ENCODE measurements at regions not wholly inside any gene's neighbourhood (a gene's known extent, or its start where the extent isn't known, plus 50 kb on each side); places are given as distances from the start of the nearest gene placed in this dataset.

GRCh38 chr3:157844800-157845565 lies 261.2 kb downstream of the SHOX2 start:
- H3K4me3 ChIP-seq, result no peak overlapping the region
- H3K27me3 ChIP-seq, result no peaks in the 10 kb centered on the region
- 46 to 56% (median 50%) methylated on average over 4 of the region's 4 CpGs for WGBS, 4 donors
- TF ChIP-seq POLR2A (IDR thresholded peaks at IDR 0.05), result no peak
- no peak for TF ChIP-seq CTCF (IDR thresholded peaks at IDR 0.05)
- no peaks in the 10 kb centered on the region for H3K36me3 ChIP-seq (replicated peaks in 1 of 2)
- DNase-seq, result no peak
- H3K9me3 ChIP-seq (replicated peaks in 1 of 3), result no peaks in the 10 kb centered on the region
- no peak overlapping the region for H3K27ac ChIP-seq
- intact Hi-C loops (cut with DNase I), result no loop called here
- no peaks in the 10 kb centered on the region for H3K4me1 ChIP-seq (replicated peaks in 1 of 2)

- TF ChIP-seq POLR2A (IDR thresholded peaks at IDR 0.05) (no peak), CTCF (IDR thresholded peaks at IDR 0.05) (no peak)
These were observed 262.0 kb downstream of the SHOX2 start for GRCh38 chr3:157844216-157844615.

GRCh38 chr3:157841029-157841428 lies 265.2 kb downstream of the SHOX2 start:
- no peak for DNase-seq
- no peak overlapping the region for H3K4me3 ChIP-seq
- H3K27ac ChIP-seq, result no peak overlapping the region
- H3K4me1 ChIP-seq (replicated peaks in 1 of 2), result no peaks in the 10 kb centered on the region
- no peaks in the 10 kb centered on the region for H3K36me3 ChIP-seq (replicated peaks in 1 of 2)
- no peaks in the 10 kb centered on the region for H3K27me3 ChIP-seq
- H3K9me3 ChIP-seq (replicated peaks in 1 of 3), result no peaks in the 10 kb centered on the region
- WGBS, 4 donors, result 74 to 93% (median 90%) methylated on average over 3 of the region's 3 CpGs
- TF ChIP-seq CTCF (IDR thresholded peaks at IDR 0.05) (no peak), POLR2A (IDR thresholded peaks at IDR 0.05) (no peak)
- intact Hi-C loops (cut with DNase I), result no loop called here

More at GRCh38 chr3:157844216-157844615, 262.0 kb downstream of the SHOX2 start:
- Histone ChIP-seq H3K4me1 (replicated peaks in 1 of 2) (no peaks in the 10 kb centered on the region), H3K27ac (no peak overlapping the region), H3K27me3 (no peaks in the 10 kb centered on the region), H3K9me3 (replicated peaks in 1 of 3) (no peaks in the 10 kb centered on the region), H3K36me3 (replicated peaks in 1 of 2) (no peaks in the 10 kb centered on the region), H3K4me3 (no peak overlapping the region)
- intact Hi-C loops (cut with DNase I), result no loop called here
- no peak for DNase-seq
- 77 to 92% (median 82%) methylated on average over 3 of the region's 3 CpGs for WGBS, 4 donors

GRCh38 chr3:157840564-157840963 lies 265.7 kb downstream of the SHOX2 start:
- 55 to 68% (median 62%) methylated on average over 2 of the region's 2 CpGs for WGBS, 4 donors
- no peak for DNase-seq
- intact Hi-C loops (cut with DNase I), result no loop called here

More at GRCh38 chr3:157840564-157840963, 265.7 kb downstream of the SHOX2 start:
- no peak for TF ChIP-seq POLR2A (IDR thresholded peaks at IDR 0.05)
- TF ChIP-seq CTCF (IDR thresholded peaks at IDR 0.05), result no peak
- H3K27me3 ChIP-seq, result no peaks in the 10 kb centered on the region
- H3K4me3 ChIP-seq, result no peak overlapping the region
- no peaks in the 10 kb centered on the region for H3K4me1 ChIP-seq (replicated peaks in 1 of 2)
- H3K36me3 ChIP-seq (replicated peaks in 1 of 2), result no peaks in the 10 kb centered on the region
- H3K27ac ChIP-seq, result no peak overlapping the region
- H3K9me3 ChIP-seq (replicated peaks in 1 of 3), result no peaks in the 10 kb centered on the region
